ENCODE measurements at regions not wholly inside any gene's neighbourhood (a gene's known extent, or its start where the extent isn't known, plus 50 kb on each side); places are given as distances from the start of the nearest gene placed in this dataset.

GRCh38 chr20:58053391-58054055 lies 174.9 kb downstream of the ANKRD60 start:
- TF ChIP-seq CTCF (conservative IDR thresholded peaks at IDR 0.05; ENCODE audit: low read depth, low read length) (no peak), EZH2 (IDR thresholded peaks at IDR 0.05; ENCODE audit: borderline replicate concordance, low read depth, low read length, poor library complexity, severe bottlenecking) (no peak)
